CD4-positive, alpha-beta T cell treated with Interleukin-21 for 1 hour (primary cell): ENCODE measurements at regions not wholly inside any gene's neighbourhood (a gene's known extent, or its start where the extent isn't known, plus 50 kb on each side); places are given as distances from the start of the nearest gene placed in this dataset.
A peak's percentile ranks its signal among the peaks of the same experiment; 100 is the strongest.

ENCODE experiments used
- DNase-seq: peaks from one replicate; pipeline ENCODE4 v3.0.0-alpha.2; 2020

- DNase-seq, result no peak
Measured at GRCh38 chr1:200354243-200354642, 55.6 kb downstream of the ZNF281 start.

- no peak for DNase-seq
Measured at GRCh38 chr1:200353232-200353631, 56.6 kb downstream of the ZNF281 start.

GRCh38 chr1:200351826-200352549 lies 57.8 kb downstream of the ZNF281 start:
- DNase-seq, result peak; percentile 32

- DNase-seq, result no peak
Measured at GRCh38 chr1:200351425-200351824, 58.4 kb downstream of the ZNF281 start.

- DNase-seq, result no peak
Measured at GRCh38 chr1:200346700-200347099, 63.1 kb downstream of the ZNF281 start.

- no peak for DNase-seq
Measured at GRCh38 chr1:200345520-200345919, 64.3 kb downstream of the ZNF281 start.

- DNase-seq, result no peak
Measured at GRCh38 chr1:200343874-200344273, 66.0 kb downstream of the ZNF281 start.

GRCh38 chr1:200342511-200343311 lies 67.1 kb downstream of the ZNF281 start:
- DNase-seq, result no peak

GRCh38 chr1:200338451-200338850 lies 71.4 kb downstream of the ZNF281 start:
- no peak for DNase-seq

GRCh38 chr1:200337831-200338230 lies 72.0 kb downstream of the ZNF281 start:
- no peak for DNase-seq

GRCh38 chr1:200337410-200337809 lies 72.4 kb downstream of the ZNF281 start:
- no peak for DNase-seq

- DNase-seq, result no peak
Measured at GRCh38 chr1:200336901-200337391, 72.9 kb downstream of the ZNF281 start.

- DNase-seq, result no peak
Measured at GRCh38 chr1:200336101-200336845, 73.6 kb downstream of the ZNF281 start.

GRCh38 chr1:200334661-200335256 lies 75.1 kb downstream of the ZNF281 start:
- DNase-seq, result no peak

- no peak for DNase-seq
Measured at GRCh38 chr1:200333329-200333728, 76.5 kb downstream of the ZNF281 start.

- DNase-seq, result no peak
Measured at GRCh38 chr1:200332716-200333115, 77.1 kb downstream of the ZNF281 start.

- no peak for DNase-seq
Measured at GRCh38 chr1:200330741-200331428, 79.0 kb downstream of the ZNF281 start.

GRCh38 chr1:200329208-200329882 lies 80.5 kb downstream of the ZNF281 start:
- no peak for DNase-seq

GRCh38 chr1:200328379-200328778 lies 81.5 kb downstream of the ZNF281 start:
- no peak for DNase-seq

- DNase-seq, result no peak
Measured at GRCh38 chr1:200323856-200324400, 85.9 kb downstream of the ZNF281 start.

GRCh38 chr1:200319148-200319547 lies 90.7 kb downstream of the ZNF281 start:
- DNase-seq, result no peak
